IMR-90 (cell line): ENCODE measurements at regions not wholly inside any gene's neighbourhood (a gene's known extent, or its start where the extent isn't known, plus 50 kb on each side); places are given as distances from the start of the nearest gene placed in this dataset.

ENCODE experiments used
- ATAC-seq: fragments of 200-7000 bp; cut with Tn5 transposase; 2 replicates; pipeline ENCODE4 v1.9.1; 2020; ENCODE audit warnings: low read depth, mild to moderate bottlenecking, moderate library complexity
- BruUV-seq: library from RNA; stranded (reverse); fragments of 400-500 nt; replicated peaks from 2 replicates; lab custom pipeline; 2021; lab: Mats Ljungman, UMichigan
- CTCF ChIA-PET: fragments of 300-600 bp; formaldehyde crosslinking; extraction: SDS; loops from one replicate; lab custom pipeline; 2021; ENCODE audit warnings: antibody characterized with exemption; lab: Yijun Ruan, JAX
- POLR2A ChIA-PET: fragments of 300-600 bp; sonication (Branson Sonifier 250); formaldehyde crosslinking; loops from one replicate; lab custom pipeline; 2022; ENCODE audit warnings: antibody characterized with exemption; ENCODE audit not compliant: unreplicated experiment; lab: Charles Lee
- DNase-seq: peaks from one replicate; pipeline ENCODE4 v3.0.0; 2013
- H2AFZ ChIP-seq: replicated peaks from 2 replicates; pipeline ENCODE3; 2013; ENCODE audit warnings: low read length, mild to moderate bottlenecking; ENCODE audit not compliant: poor library complexity
- H2AK5ac ChIP-seq: 2 replicates; pipeline ENCODE4 v1.6.1; 2013; ENCODE audit warnings: low read depth, low read length, inconsistent platforms
- H2AK9ac ChIP-seq: replicated peaks from 2 replicates; pipeline ENCODE3; 2013; ENCODE audit warnings: mild to moderate bottlenecking, low read depth, low read length, moderate library complexity; ENCODE audit not compliant: poor library complexity
- H2BK120ac ChIP-seq: 2 replicates; pipeline ENCODE4 v1.6.1; 2013; ENCODE audit warnings: low read depth, low read length, inconsistent platforms
- H2BK15ac ChIP-seq: 3 replicates; pipeline ENCODE4 v1.6.1; 2013; ENCODE audit warnings: low read depth, low read length, inconsistent platforms
- H2BK20ac ChIP-seq: 2 replicates; pipeline ENCODE4 v1.6.1; 2013; ENCODE audit warnings: low read depth, mild to moderate bottlenecking, inconsistent platforms, low read length, moderate library complexity
- H2BK5ac ChIP-seq: 2 replicates; pipeline ENCODE4 v1.6.1; 2013; ENCODE audit warnings: mild to moderate bottlenecking, low read depth, low read length, inconsistent platforms; ENCODE audit not compliant: poor library complexity, severe bottlenecking
- H3K14ac ChIP-seq: replicated peaks from 2 replicates; pipeline ENCODE4 v1.6.1; 2013; ENCODE audit warnings: low read depth, low read length, inconsistent platforms
- H3K18ac ChIP-seq: 2 replicates; pipeline ENCODE4 v1.6.1; 2013; ENCODE audit warnings: low read depth, low read length, control low read depth
- H3K23ac ChIP-seq: 2 replicates; pipeline ENCODE4 v1.6.1; 2013; ENCODE audit warnings: low read depth, low read length, inconsistent platforms
- H3K27ac ChIP-seq: 2 replicates; pipeline ENCODE4 v1.5.1; 2013; ENCODE audit warnings: mild to moderate bottlenecking, control low read depth, low read length; ENCODE audit not compliant: insufficient read depth
- H3K27me3 ChIP-seq: 2 replicates; pipeline ENCODE4 v1.6.1; 2013; ENCODE audit warnings: low read length; ENCODE audit not compliant: control insufficient read depth, insufficient read depth
- H3K36me3 ChIP-seq: 2 replicates; pipeline ENCODE4 v1.6.1; 2013; ENCODE audit warnings: low read length, mixed read lengths; ENCODE audit not compliant: control insufficient read depth, insufficient read depth
- H3K4ac ChIP-seq: 2 replicates; pipeline ENCODE4 v1.6.1; 2013; ENCODE audit warnings: low read depth, low read length, inconsistent platforms
- H3K4me1 ChIP-seq: 2 replicates; pipeline ENCODE4 v1.6.1; 2013; ENCODE audit warnings: low read length, mixed read lengths; ENCODE audit not compliant: control insufficient read depth, insufficient read depth
- H3K4me2 ChIP-seq: 2 replicates; pipeline ENCODE4 v1.6.1; 2013; ENCODE audit warnings: low read depth, mild to moderate bottlenecking, control low read depth, low read length, moderate library complexity
- H3K4me3 ChIP-seq: 2 replicates; pipeline ENCODE4 v1.5.1; 2013; ENCODE audit warnings: low read depth, mild to moderate bottlenecking, control low read depth, low read length, moderate library complexity; ENCODE audit not compliant: insufficient read depth
- H3K56ac ChIP-seq: 2 replicates; pipeline ENCODE4 v1.6.1; 2013; ENCODE audit warnings: low read length, inconsistent platforms; ENCODE audit not compliant: insufficient read depth; ENCODE audit errors: extremely low read depth
- H3K79me1 ChIP-seq, 2 experiments: 2 replicates each; pipeline ENCODE4 v1.6.1; 2013; ENCODE audit warnings: low read length in 2 of 2, inconsistent platforms in 1 of 2, low read depth in 1 of 2
- H3K9ac ChIP-seq: 2 replicates; pipeline ENCODE4 v1.6.1; 2013; ENCODE audit warnings: low read depth, low read length, control low read depth
- H3K9me1 ChIP-seq: 2 replicates; pipeline ENCODE4 v1.6.1; 2013; ENCODE audit warnings: low read length, inconsistent platforms; ENCODE audit not compliant: insufficient read depth
- H3K9me3 ChIP-seq: 2 replicates; pipeline ENCODE4 v1.6.1; 2013; ENCODE audit warnings: low read length; ENCODE audit not compliant: control insufficient read depth, insufficient read depth
- H4K20me1 ChIP-seq: 2 replicates; pipeline ENCODE4 v1.6.1; 2013; ENCODE audit warnings: low read length, inconsistent platforms; ENCODE audit not compliant: insufficient read depth
- H4K5ac ChIP-seq: 2 replicates; pipeline ENCODE4 v1.6.1; 2013; ENCODE audit warnings: mild to moderate bottlenecking, low read depth, low read length, control low read depth
- H4K8ac ChIP-seq, 2 experiments: 2 replicates each; pipeline ENCODE4 v1.6.1; 2013; ENCODE audit warnings: low read depth in 2 of 2, low read length in 2 of 2, control low read depth in 1 of 2, inconsistent platforms in 1 of 2
- H4K91ac ChIP-seq: 2 replicates; pipeline ENCODE4 v1.6.1; 2013; ENCODE audit warnings: low read depth, low read length, inconsistent platforms; ENCODE audit not compliant: insufficient read depth
- CEBPB ChIP-seq: IDR thresholded peaks from 2 replicates; pipeline ENCODE4 v1.6.1; 2012; ENCODE audit warnings: low read depth, low read length, improper control_type of control experiment
- MAFK ChIP-seq: IDR thresholded peaks from 2 replicates; pipeline ENCODE4 v1.6.1; 2012; ENCODE audit warnings: low read depth, low read length, improper control_type of control experiment
- MAZ ChIP-seq: IDR thresholded peaks from 2 replicates; pipeline ENCODE4 v1.6.1; 2012; ENCODE audit warnings: low read depth, mild to moderate bottlenecking, low read length, improper control_type of control experiment, moderate library complexity, borderline replicate concordance
- WGBS, 2 experiments: methylation state at CpG; one replicate each; pipeline versions ENCODE4 v1.1.5 to v1.1.7; 2013; ENCODE audit warnings: missing lambda C conversion rate in 2 of 2; ENCODE audit not compliant: insufficient read length in 1 of 2; ENCODE audit errors: extremely low coverage in 2 of 2; 5-methylcytosine and 5-hydroxymethylcytosine counted together
- dilution Hi-C: fragments of 300-500 bp; cut with HindIII; formaldehyde crosslinking; loops from one replicate; pipeline ENCODE4 v1.14.3; 2018; ENCODE audit warnings: low sequenced_read_pairs; ENCODE audit not compliant: unreplicated experiment
- in situ Hi-C: fragments of 300-500 bp; cut with MboI; formaldehyde crosslinking; loops from 3 replicates; pipeline ENCODE4 v1.14.3; 2019; ENCODE audit warnings: low sequenced_read_pairs, inconsistent platforms, mixed read lengths
- intact Hi-C: fragments of 100-400 bp; cut with micrococcal nuclease; formaldehyde crosslinking; loops from 2 replicates; pipeline ENCODE4 v1.10.0; 2022

DNA sequence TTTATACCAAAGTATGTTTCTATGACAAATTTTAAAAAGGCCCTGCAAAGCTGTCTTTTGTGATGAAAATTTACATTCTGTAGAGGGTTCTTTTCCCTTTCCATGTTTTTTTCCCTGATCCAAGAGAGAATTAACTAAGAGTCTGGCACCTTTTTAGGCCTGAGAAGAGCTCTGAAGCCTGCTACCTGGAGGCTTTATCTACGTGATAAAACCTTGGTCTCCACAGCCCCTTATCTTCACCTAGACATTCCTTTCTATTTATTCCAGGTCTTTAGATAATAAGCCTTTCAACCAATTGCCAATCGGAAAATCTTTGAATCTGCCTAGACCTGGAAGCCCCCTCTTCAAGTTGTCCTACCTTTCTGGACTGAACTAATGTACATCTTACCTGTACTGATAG is 774.1 kb upstream of the LRRTM1 start:
- no peak for DNase-seq
- Histone ChIP-seq H4K91ac (no peak overlapping the region), H3K27ac (no peak overlapping the region), H4K20me1 (no peaks in the 10 kb centered on the region), H3K9me1 (no peaks in the 10 kb centered on the region), H3K4ac (no peak overlapping the region), H2BK5ac (no peak overlapping the region), H3K36me3 (no peaks in the 10 kb centered on the region), H3K18ac (no peak overlapping the region), H4K8ac (no peak overlapping the region), H2BK20ac (no peak overlapping the region), H3K23ac (no peak overlapping the region), H3K4me3 (no peak overlapping the region), H2BK120ac (no peak overlapping the region), H3K9me3 (no peaks in the 10 kb centered on the region), H3K14ac (no peak overlapping the region), H3K56ac (no peak overlapping the region), H2AK5ac (no peak overlapping the region), H4K5ac (no peak overlapping the region), H3K27me3 (no peaks in the 10 kb centered on the region), H2AFZ (no peak overlapping the region), H3K79me1 (no peaks in the 10 kb centered on the region), H2BK15ac (no peak overlapping the region), H3K4me2 (no peak overlapping the region), H3K4me1 (no peaks in the 10 kb centered on the region), H3K9ac (no peak overlapping the region), H2AK9ac (no peak overlapping the region)
- WGBS, 2 experiments = no CpG with 5 or more reads among the region's 2 CpGs
- in situ Hi-C loops (no loop called here), intact Hi-C loops (no loop called here), dilution Hi-C loops (no loop called here)
- CTCF ChIA-PET = interaction anchor here (1.2 kb wide), 1 partner anchor 10 kb away, joined by 3 read pairs; no protein-coding TSS in a partner anchor
- no peak for ATAC-seq
- BruUV-seq = no TSS peak
- TF ChIP-seq MAZ = no peak
- no peak for TF ChIP-seq CEBPB
- TF ChIP-seq MAFK = no peak
- POLR2A ChIA-PET = no interaction called here
